ENCODE measurements at regions not wholly inside any gene's neighbourhood (a gene's known extent, or its start where the extent isn't known, plus 50 kb on each side); places are given as distances from the start of the nearest gene placed in this dataset.

DNA sequence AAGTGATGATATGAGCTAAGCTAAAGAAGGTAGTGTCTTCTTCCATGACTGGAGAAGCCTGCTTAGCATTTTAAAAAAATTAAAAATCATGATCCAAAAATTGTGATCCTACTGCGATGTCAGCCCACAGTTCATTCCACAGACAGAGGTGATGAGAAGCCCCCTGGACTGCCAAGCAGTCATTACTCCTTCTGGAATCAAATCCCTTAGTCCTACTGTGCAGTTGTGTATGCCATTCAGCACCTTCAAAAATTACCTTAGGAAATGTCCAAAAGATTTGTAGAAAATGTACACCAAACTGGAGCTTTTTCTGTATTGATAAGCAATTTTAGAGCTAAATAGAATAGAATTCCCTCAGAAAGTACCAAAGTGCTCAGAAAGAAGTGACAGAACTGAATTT lies 283.5 kb upstream of the NFE2L3 start:
- no peak for DNase-seq (ENCODE audit: low spot score, unreplicated experiment)
- H3K9me3 Mint-ChIP-seq (ENCODE audit: low read depth), result no peaks in the 10 kb centered on the region
- H3K27ac Mint-ChIP-seq, result no peak overlapping the region
- peaks cover 3% of the 10 kb centered on the region for H3K4me1 Mint-ChIP-seq (ENCODE audit: low read depth)
- H3K36me3 Mint-ChIP-seq (ENCODE audit: insufficient read depth), result no peaks in the 10 kb centered on the region
- H3K4me3 Mint-ChIP-seq (ENCODE audit: low read depth), result no peak overlapping the region
- peaks cover 77% of the 10 kb centered on the region for H3K27me3 Mint-ChIP-seq
- no peak for TF ChIP-seq CTCF (IDR thresholded peaks at IDR 0.05; ENCODE audit: unreplicated experiment)

GRCh38 chr7:25870574-25870973 lies 281.4 kb upstream of the NFE2L3 start:
- Mint-ChIP-seq H3K27me3 (peaks cover 71% of the 10 kb centered on the region), H3K36me3 (ENCODE audit: insufficient read depth) (no peaks in the 10 kb centered on the region), H3K4me1 (ENCODE audit: low read depth) (peaks cover 3% of the 10 kb centered on the region), H3K4me3 (ENCODE audit: low read depth) (no peak overlapping the region), H3K27ac (no peak overlapping the region), H3K9me3 (ENCODE audit: low read depth) (no peaks in the 10 kb centered on the region)
- no peak for TF ChIP-seq CTCF (IDR thresholded peaks at IDR 0.05; ENCODE audit: unreplicated experiment)
- no peak for DNase-seq (ENCODE audit: low spot score, unreplicated experiment)

GRCh38 chr7:25876092-25876491 lies 275.9 kb upstream of the NFE2L3 start:
- Mint-ChIP-seq H3K36me3 (ENCODE audit: insufficient read depth) (no peaks in the 10 kb centered on the region), H3K9me3 (ENCODE audit: low read depth) (no peaks in the 10 kb centered on the region), H3K4me3 (ENCODE audit: low read depth) (no peak overlapping the region), H3K27ac (no peak overlapping the region), H3K27me3 (peaks cover 52% of the 10 kb centered on the region), H3K4me1 (ENCODE audit: low read depth) (no peaks in the 10 kb centered on the region)
- no peak for DNase-seq (ENCODE audit: low spot score, unreplicated experiment)
- TF ChIP-seq CTCF (IDR thresholded peaks at IDR 0.05; ENCODE audit: unreplicated experiment), result no peak

- no peak overlapping the region for H3K27ac Mint-ChIP-seq
- no peak overlapping the region for H3K4me3 Mint-ChIP-seq (ENCODE audit: low read depth)
- no peak for TF ChIP-seq CTCF (IDR thresholded peaks at IDR 0.05; ENCODE audit: unreplicated experiment)
- H3K9me3 Mint-ChIP-seq (ENCODE audit: low read depth), result no peaks in the 10 kb centered on the region
- no peak for DNase-seq (ENCODE audit: low spot score, unreplicated experiment)
- peaks cover 43% of the 10 kb centered on the region for H3K27me3 Mint-ChIP-seq
- H3K36me3 Mint-ChIP-seq (ENCODE audit: insufficient read depth), result no peaks in the 10 kb centered on the region
- no peaks in the 10 kb centered on the region for H3K4me1 Mint-ChIP-seq (ENCODE audit: low read depth)
Measured at GRCh38 chr7:25877802-25878789, 273.9 kb upstream of the NFE2L3 start.

- no peak for TF ChIP-seq CTCF (IDR thresholded peaks at IDR 0.05; ENCODE audit: unreplicated experiment)
- Mint-ChIP-seq H3K4me3 (ENCODE audit: low read depth) (no peak overlapping the region), H3K4me1 (ENCODE audit: low read depth) (no peaks in the 10 kb centered on the region), H3K9me3 (ENCODE audit: low read depth) (no peaks in the 10 kb centered on the region), H3K27me3 (peaks cover 47% of the 10 kb centered on the region), H3K36me3 (ENCODE audit: insufficient read depth) (no peaks in the 10 kb centered on the region), H3K27ac (no peak overlapping the region)
- no peak for DNase-seq (ENCODE audit: low spot score, unreplicated experiment)
Measured at GRCh38 chr7:25879799-25880198, 272.2 kb upstream of the NFE2L3 start.

All from progenitor cell of endocrine pancreas (in vitro differentiated cells).